Esophagus squamous epithelium (tissue), 4 donors: ENCODE measurements at regions not wholly inside any gene's neighbourhood (a gene's known extent, or its start where the extent isn't known, plus 50 kb on each side); places are given as distances from the start of the nearest gene placed in this dataset.

Source experiments
- POLR2A ChIP-seq, 4 donors: fragments of 450-650 bp; IDR thresholded peaks; one replicate each; pipeline ENCODE4 v1.6.1; 2017; ENCODE audit warnings: antibody characterized with exemption in 4 of 4, mild to moderate bottlenecking in 4 of 4, moderate library complexity in 3 of 4
- TF ChIP-seq, protein P1 (sequence below), 6 experiments: fragments of 450-650 bp in 4 of 6; fragments of 200-600 bp in 2 of 6; sonication (generic) in 2 of 6; IDR thresholded peaks; one replicate each; pipeline ENCODE4 v1.5.1; 2016 to 2019; ENCODE audit warnings: antibody characterized with exemption in 6 of 6, mild to moderate bottlenecking in 4 of 6, moderate library complexity in 4 of 6

DNA sequence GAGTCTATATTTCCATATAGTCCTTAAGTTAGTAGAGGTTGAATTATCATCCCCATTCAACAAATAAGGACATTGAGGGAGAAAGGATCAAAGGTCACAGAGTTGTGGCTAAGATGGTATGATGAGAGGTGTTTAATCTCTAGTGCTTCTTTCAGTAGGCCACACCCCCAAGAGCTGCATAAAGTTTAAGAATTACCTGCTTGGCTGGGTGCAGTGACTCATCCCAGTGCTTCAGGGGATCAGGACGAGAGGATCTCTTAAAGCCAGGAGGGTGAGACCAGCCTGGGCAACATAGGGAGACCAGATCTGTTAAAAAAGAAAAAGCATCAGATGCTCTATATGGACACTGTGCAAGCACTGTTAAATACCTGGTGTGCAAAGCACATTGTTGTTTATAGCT is 560.0 kb upstream of the KLHL1 start:
- no peak for TF ChIP-seq POLR2A (IDR thresholded peaks at IDR 0.05)
- TF ChIP-seq, protein P1, sequence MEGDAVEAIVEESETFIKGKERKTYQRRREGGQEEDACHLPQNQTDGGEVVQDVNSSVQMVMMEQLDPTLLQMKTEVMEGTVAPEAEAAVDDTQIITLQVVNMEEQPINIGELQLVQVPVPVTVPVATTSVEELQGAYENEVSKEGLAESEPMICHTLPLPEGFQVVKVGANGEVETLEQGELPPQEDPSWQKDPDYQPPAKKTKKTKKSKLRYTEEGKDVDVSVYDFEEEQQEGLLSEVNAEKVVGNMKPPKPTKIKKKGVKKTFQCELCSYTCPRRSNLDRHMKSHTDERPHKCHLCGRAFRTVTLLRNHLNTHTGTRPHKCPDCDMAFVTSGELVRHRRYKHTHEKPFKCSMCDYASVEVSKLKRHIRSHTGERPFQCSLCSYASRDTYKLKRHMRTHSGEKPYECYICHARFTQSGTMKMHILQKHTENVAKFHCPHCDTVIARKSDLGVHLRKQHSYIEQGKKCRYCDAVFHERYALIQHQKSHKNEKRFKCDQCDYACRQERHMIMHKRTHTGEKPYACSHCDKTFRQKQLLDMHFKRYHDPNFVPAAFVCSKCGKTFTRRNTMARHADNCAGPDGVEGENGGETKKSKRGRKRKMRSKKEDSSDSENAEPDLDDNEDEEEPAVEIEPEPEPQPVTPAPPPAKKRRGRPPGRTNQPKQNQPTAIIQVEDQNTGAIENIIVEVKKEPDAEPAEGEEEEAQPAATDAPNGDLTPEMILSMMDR (IDR thresholded peaks at IDR 0.05): no peak
